RKO (cell line): ENCODE measurements at regions not wholly inside any gene's neighbourhood (a gene's known extent, or its start where the extent isn't known, plus 50 kb on each side); places are given as distances from the start of the nearest gene placed in this dataset.

Experiments used
- DNase-seq: peaks from one replicate; pipeline ENCODE4 v3.0.0-alpha.2; 2016; ENCODE audit warnings: low spot score

GRCh38 chr11:93963072-93963471 lies 58.1 kb upstream of the HEPHL1 start:
- DNase-seq = no peak

- no peak for DNase-seq
Measured at GRCh38 chr11:93967258-93967657, 53.9 kb upstream of the HEPHL1 start.

DNA sequence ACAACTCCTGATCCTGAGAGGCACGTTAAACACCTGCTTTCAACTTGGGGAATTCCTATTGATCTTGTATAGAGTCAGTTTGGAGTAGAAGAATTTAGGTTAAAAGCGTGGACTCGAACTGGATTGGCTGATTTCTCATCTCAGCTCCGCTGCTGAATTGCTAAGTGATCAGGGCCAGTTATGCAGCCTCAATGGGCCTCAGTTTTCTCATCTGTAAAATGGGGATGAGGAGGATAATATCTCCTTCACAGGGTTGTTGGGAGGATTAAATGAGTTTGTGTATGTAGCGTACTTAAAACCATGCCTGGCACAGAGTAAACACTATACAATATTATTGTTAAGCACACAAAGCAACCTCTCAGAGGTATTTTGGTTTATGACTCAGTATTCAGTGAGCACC lies 53.2 kb upstream of the HEPHL1 start:
- DNase-seq = no peak

DNA sequence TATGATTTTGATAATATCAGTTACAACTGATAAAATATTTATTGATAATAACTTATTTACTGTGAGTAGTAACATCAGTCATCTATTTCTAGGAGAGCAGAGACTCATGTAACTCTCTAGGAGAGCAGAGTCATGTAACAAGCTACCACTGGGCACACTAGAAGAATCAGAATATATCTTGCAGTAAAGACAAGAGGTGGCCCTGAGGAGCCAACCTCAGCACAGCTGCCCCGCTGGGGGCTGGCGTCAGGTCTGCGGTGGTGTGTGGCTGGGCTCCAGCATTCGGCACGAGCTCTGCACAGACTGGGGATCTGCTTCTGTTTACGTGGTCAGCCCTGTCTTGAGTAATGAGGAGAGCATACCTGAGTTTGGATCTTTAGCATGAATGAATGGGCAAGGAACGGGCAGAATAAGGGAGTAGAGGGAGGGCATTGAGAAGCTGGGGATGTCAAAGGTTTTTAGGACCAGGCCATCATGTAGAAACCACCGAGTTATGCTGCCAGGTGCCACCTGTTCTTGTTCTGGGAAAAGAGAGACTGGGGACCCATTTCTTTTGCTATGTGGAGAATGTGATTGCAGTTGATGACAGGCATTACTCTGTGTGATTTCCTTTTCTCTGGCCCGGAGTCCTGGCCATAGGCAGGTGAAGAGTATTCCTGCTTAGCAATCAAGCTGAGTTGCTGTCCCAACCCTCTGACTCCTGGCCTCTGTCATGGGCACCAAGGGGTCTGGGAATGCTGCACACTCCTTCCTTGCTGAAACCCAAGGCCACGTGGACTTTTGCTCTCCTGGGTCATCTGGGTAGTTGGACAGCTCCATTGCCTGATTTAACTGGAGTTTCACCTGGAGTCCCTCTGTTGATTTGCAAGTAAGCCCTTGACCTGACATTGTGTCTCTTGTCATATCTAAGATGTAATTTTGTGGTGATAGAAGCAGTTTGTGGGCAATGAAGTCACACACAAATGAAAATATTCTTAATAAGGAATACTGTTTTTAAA lies 50.9 kb upstream of the HEPHL1 start:
- no peak for DNase-seq
